Occipital lobe (tissue), 1 donor: ENCODE measurements at regions not wholly inside any gene's neighbourhood (a gene's known extent, or its start where the extent isn't known, plus 50 kb on each side); places are given as distances from the start of the nearest gene placed in this dataset.
"Not testable (repeated sequence)": the region's sequence is repeated elsewhere in the genome, so short reads cannot be mapped to it uniquely, and the experiment has no call there.

Experiments used
- DNase-seq: peaks from one replicate; lab custom pipeline; 2025; lab: John Stamatoyannopoulos, UW

DNA sequence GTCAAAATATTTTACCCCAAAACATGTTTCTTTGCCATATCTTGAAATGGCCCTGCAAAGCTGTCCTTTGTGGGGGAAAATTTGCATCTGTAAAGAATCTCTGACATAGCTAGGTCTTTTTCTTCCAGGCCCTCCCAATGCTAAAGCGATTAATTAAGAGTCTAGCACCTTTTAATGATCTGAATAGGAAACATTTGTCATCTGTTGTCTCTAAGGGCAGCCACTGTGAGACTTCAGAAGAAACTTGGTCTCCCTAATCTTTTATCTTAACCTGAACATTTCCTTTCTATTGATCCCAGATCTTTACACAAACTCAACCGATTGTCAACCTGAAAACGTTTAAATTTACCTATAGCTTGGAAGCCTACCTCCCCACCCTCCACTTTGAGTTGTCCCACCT lies 731.6 kb upstream of the AUTS2 start:
- DNase-seq, result not testable (repeated sequence)

- no peak for DNase-seq
These were observed 729.3 kb upstream of the AUTS2 start for GRCh38 chr7:68868978-68869377.

- DNase-seq, result no peak
These were observed 724.7 kb upstream of the AUTS2 start for GRCh38 chr7:68873616-68874015.

GRCh38 chr7:68875857-68876256 lies 722.4 kb upstream of the AUTS2 start:
- DNase-seq, result no peak

DNA sequence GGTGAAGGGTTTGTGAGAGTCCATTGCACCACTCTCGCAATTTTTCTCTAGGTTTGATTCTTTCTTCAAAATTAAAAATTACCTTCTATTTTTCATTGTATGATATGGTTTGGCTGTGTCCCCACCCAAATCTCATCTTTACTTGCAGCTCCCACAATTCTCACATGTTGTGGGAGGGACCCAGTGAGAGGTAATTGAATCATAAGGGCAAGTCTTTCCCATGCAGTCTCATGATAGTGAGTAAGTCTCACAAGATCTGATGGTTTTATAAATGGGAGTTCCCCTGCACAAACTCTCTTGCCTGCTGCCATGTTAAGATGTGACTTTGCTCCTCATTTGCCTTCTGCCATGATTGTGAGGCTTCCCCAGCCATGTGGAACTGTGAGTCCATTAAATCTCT lies 711.2 kb upstream of the AUTS2 start:
- DNase-seq, result not testable (repeated sequence)

DNA sequence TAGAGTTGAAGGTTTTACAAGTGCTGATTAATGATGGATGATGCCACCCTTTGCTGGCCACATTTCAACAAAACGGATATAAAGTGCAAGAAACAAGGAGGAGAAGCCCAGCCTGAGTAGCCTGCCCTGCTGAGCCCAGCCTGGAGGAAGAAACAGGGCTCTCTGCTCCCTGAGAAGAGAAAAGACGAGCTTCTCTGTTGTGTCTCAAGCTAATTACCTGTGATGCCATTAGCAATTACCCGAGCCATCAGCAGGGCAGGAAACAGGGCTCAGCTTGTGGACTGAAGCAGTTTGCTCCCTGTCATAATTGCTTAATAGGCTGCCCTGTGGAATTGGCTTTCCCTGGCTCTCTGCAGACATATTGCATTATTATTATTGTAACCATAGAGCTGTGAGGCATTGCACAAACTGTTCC lies 709.3 kb upstream of the AUTS2 start:
- no peak for DNase-seq

- DNase-seq, result no peak
These were observed 706.0 kb upstream of the AUTS2 start for GRCh38 chr7:68892236-68892635.

- DNase-seq, result no peak
These were observed 704.9 kb upstream of the AUTS2 start for GRCh38 chr7:68893411-68893810.

DNA sequence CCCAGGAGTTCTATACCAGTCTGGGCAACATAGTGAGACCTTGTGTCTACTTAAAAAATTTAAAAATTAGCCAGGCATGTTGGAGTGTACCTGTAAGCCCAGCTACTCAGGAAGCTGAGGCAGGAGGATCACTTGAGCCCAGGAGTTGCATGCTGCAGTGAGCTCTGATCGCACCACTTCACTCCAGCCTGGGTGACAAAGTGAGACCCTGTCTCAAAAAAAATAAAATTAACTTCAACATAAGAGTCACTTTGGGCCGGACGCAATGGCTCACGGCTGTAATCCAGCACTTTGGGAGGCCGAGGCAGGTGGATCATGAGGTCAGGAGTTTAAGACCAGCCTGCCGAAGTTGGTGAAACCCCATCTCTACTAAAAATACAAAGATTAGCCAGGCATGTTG lies 699.1 kb upstream of the AUTS2 start:
- DNase-seq, result not testable (repeated sequence)

- DNase-seq, result no peak
These were observed 698.2 kb upstream of the AUTS2 start for GRCh38 chr7:68900096-68900495.

DNA sequence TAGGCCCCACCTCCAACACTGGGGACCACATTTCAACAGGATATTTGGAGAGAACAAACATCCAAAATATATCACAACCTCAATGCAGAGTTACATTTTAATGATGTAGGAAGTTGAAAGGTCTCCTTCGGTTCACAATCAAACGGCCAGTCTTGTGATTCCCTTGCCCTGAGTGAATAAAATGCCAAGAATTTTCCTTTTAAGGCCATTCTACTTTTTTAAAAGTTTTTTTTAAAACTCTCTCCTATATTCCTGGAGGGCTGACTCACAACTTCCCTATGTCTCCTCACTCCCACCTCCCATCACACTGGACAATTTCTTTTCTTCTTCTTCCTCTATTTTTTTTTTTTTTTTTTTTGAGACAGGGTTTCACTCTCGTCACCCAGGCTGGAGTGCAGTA lies 693.6 kb upstream of the AUTS2 start:
- no peak for DNase-seq

GRCh38 chr7:68911754-68912153 lies 686.5 kb upstream of the AUTS2 start:
- no peak for DNase-seq

DNA sequence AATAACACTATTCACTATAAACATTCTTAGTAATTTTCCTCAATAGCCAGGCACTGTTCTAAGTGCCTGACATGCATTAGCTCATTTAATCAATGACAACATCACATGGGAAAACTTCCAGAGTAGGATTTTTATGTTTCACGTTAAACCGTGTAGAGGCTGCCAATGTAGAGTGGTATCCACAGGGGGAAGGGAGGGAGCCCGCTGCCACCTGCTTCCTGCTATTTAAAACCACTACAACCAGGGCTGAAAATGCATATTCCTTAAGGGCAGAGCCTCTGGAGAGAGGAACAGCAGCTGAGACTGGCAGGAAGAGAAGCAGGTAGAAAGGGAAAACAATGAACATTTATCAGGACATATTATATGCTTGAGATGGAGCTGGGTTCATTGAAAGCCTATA lies 684.3 kb upstream of the AUTS2 start:
- no peak for DNase-seq

- no peak for DNase-seq
These were observed 681.1 kb upstream of the AUTS2 start for GRCh38 chr7:68917041-68917651.

DNA sequence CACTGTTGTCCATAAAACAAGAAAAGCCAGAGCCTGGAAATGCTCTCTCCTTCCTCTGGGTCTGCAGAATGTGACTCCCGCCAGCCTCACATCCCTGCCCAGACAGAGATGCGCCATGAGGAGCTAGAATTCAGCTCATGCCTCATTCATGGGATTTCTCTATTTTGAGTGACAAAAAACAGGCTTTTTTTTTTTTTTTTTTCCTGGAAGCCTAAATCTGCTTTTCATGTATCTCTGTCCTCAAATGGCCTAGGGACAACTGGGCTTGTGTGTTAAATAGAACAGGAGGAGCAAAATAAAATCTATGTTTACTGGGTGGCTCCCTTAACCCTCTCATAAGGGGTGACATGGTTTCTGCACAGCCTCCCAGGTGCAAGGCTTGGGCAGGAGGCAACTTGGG lies 679.7 kb upstream of the AUTS2 start:
- DNase-seq, result no peak

GRCh38 chr7:68922850-68923249 lies 675.4 kb upstream of the AUTS2 start:
- no peak for DNase-seq

DNA sequence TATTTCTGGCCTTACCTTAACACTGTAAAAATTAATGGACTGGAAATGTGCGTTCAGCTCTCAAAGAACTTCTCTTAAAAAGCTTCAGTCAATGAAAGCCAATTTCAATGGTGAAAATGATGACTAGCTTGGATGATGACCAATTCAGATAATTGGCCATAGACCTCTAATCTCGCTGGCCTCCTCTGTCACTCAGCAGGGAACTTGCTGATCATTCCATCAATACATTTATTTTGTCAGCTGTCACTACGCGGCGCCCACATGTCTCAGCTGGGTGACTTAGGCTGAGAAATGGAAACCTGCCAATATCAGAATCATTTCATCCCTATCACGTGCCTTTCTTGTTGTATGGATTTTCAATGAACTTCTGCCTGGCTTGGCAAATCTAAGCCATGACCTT lies 673.0 kb upstream of the AUTS2 start:
- DNase-seq, result no peak

- no peak for DNase-seq
These were observed 668.5 kb upstream of the AUTS2 start for GRCh38 chr7:68929781-68930261.

GRCh38 chr7:68936471-68937035 lies 661.7 kb upstream of the AUTS2 start:
- DNase-seq, result no peak

GRCh38 chr7:68938151-68938550 lies 660.1 kb upstream of the AUTS2 start:
- no peak for DNase-seq

DNA sequence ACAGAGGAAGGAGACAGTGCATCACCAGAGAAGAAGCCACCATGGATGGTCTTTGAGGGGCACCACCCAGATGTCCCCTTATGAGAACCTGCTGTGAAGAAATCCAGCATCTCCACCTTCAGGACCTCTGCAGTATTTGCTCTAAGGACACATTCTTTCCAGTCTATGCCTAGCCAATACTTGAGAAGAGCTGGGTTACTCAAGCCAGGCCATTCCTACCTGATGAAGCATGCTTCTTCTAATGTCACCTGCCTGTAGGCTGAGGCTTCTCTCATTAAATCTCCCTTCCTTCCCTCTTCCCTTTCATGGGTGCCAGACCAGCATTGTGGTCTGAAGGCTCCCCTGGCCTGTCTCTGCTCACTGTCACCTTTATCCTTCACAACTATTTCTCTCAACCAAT lies 654.5 kb upstream of the AUTS2 start:
- no peak for DNase-seq

- DNase-seq, result no peak
These were observed 642.6 kb upstream of the AUTS2 start for GRCh38 chr7:68955656-68956055.

GRCh38 chr7:68958571-68958970 lies 639.7 kb upstream of the AUTS2 start:
- no peak for DNase-seq

DNA sequence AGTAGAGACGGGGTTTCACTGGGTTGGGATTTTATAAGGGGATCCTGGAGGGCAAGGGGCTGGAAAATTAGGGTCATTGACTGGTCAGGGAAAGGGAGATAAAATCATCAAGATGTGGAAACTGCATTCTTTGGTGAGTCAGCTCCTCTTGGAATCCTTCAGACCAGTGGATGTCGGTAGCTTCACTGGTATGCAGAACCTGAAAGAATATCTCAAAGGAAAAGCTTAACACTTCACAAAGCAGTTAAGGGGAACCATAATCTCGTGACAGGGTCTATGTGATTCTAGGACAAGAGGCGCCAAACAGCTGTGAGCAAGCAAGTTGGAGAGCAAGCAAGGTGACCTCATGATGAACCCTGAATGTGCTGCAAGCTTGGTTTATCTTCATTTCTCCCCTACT lies 634.7 kb upstream of the AUTS2 start:
- DNase-seq, result no peak
